Endodermal cell (in vitro differentiated cells): ENCODE measurements at regions not wholly inside any gene's neighbourhood (a gene's known extent, or its start where the extent isn't known, plus 50 kb on each side); places are given as distances from the start of the nearest gene placed in this dataset.

Experiments
- DNase-seq: peaks from one replicate; pipeline ENCODE4 v3.0.0-alpha.2; 2017
- H3K27ac ChIP-seq: 2 replicates; pipeline ENCODE4 v1.5.1; 2013; ENCODE audit warnings: mild to moderate bottlenecking, low read depth, low read length, moderate library complexity
- H3K27me3 ChIP-seq: 2 replicates; pipeline ENCODE4 v1.6.1; 2013; ENCODE audit warnings: mild to moderate bottlenecking, low read length, moderate library complexity; ENCODE audit not compliant: insufficient read depth, control insufficient read depth, poor library complexity, severe bottlenecking
- H3K36me3 ChIP-seq: 2 replicates; pipeline ENCODE4 v1.7.0; 2013; ENCODE audit warnings: mild to moderate bottlenecking, low read length, moderate library complexity; ENCODE audit not compliant: control insufficient read depth, insufficient read depth
- H3K4me1 ChIP-seq: one replicate; pipeline ENCODE4 v1.7.0; 2013; ENCODE audit warnings: low read length; ENCODE audit not compliant: control insufficient read depth, insufficient read depth
- H3K4me3 ChIP-seq: 2 replicates; pipeline ENCODE4 v1.5.1; 2013; ENCODE audit warnings: mild to moderate bottlenecking, low read length, moderate library complexity
- H3K9ac ChIP-seq: 2 replicates; pipeline ENCODE4 v1.6.1; 2013; ENCODE audit warnings: mild to moderate bottlenecking, low read length, moderate library complexity; ENCODE audit not compliant: poor library complexity, severe bottlenecking; ENCODE audit errors: extremely low read depth
- H3K9me3 ChIP-seq: 2 replicates; pipeline ENCODE4 v1.6.1; 2013; ENCODE audit warnings: mild to moderate bottlenecking, low read length, moderate library complexity; ENCODE audit not compliant: control insufficient read depth
- H3K27ac Mint-ChIP-seq: 2 replicates; pipeline ENCODE4 v1.8.0; 2020; ENCODE audit warnings: mixed read lengths
- H3K27me3 Mint-ChIP-seq: 2 replicates; pipeline ENCODE4 v1.8.0; 2021; ENCODE audit warnings: mild to moderate bottlenecking, mixed read lengths; ENCODE audit not compliant: insufficient read depth
- H3K36me3 Mint-ChIP-seq: 2 replicates; pipeline ENCODE4 v1.8.0; 2020; ENCODE audit warnings: low read depth, mixed read lengths
- H3K4me1 Mint-ChIP-seq: 2 replicates; pipeline ENCODE4 v1.8.0; 2020; ENCODE audit warnings: mixed read lengths
- H3K4me3 Mint-ChIP-seq: 2 replicates; pipeline ENCODE4 v1.8.0; 2020; ENCODE audit warnings: mild to moderate bottlenecking, moderate library complexity, mixed read lengths
- H3K9me3 Mint-ChIP-seq: 2 replicates; pipeline ENCODE4 v1.8.0; 2020; ENCODE audit warnings: mild to moderate bottlenecking, mixed read lengths
- CTCF ChIP-seq: fragments of 200-600 bp; sonication (generic); conservative IDR thresholded peaks from 2 replicates; pipeline ENCODE4 v1.5.0; 2021; ENCODE audit warnings: antibody characterized with exemption, mild to moderate bottlenecking
- WGBS, 2 experiments: methylation state at CpG; one replicate each; pipeline versions ENCODE4 v1.1.5 to v1.1.7; 2013; ENCODE audit warnings: missing lambda C conversion rate in 2 of 2, mixed read lengths in 1 of 2; ENCODE audit not compliant: insufficient coverage in 1 of 2, insufficient read length in 1 of 2; 5-methylcytosine and 5-hydroxymethylcytosine counted together

- no peak for DNase-seq
- Mint-ChIP-seq H3K27ac (no peak overlapping the region), H3K27me3 (no peaks in the 10 kb centered on the region), H3K4me3 (no peak overlapping the region), H3K36me3 (peaks cover 5% of the 10 kb centered on the region), H3K9me3 (peaks cover 10% of the 10 kb centered on the region), H3K4me1 (no peaks in the 10 kb centered on the region)
- Histone ChIP-seq H3K9ac (no peak overlapping the region), H3K36me3 (no peaks in the 10 kb centered on the region), H3K4me1 (peaks cover 3% of the 10 kb centered on the region), H3K9me3 (peaks cover 29% of the 10 kb centered on the region), H3K4me3 (peak overlapping the region; percentile 61), H3K27ac (no peak overlapping the region), H3K27me3 (no peaks in the 10 kb centered on the region)
- no peak for TF ChIP-seq CTCF
- no CpG with 5 or more reads among the region's 1 CpG for WGBS, 2 experiments
Measured at GRCh38 chr3:78086150-78086549, 1046.3 kb downstream of the ROBO2 start.

GRCh38 chr3:78087134-78087533, 1047.2 kb downstream of the ROBO2 start:
- Histone ChIP-seq H3K9me3 (peaks cover 29% of the 10 kb centered on the region), H3K9ac (no peak overlapping the region), H3K27me3 (no peaks in the 10 kb centered on the region), H3K36me3 (no peaks in the 10 kb centered on the region), H3K4me3 (no peak overlapping the region), H3K4me1 (peaks cover 3% of the 10 kb centered on the region), H3K27ac (no peak overlapping the region)
- H3K27ac Mint-ChIP-seq, result no peak overlapping the region
- TF ChIP-seq CTCF, result no peak
- 100% methylated on average over 1 of the region's 1 CpG for WGBS, 2 experiments
- H3K36me3 Mint-ChIP-seq, result peaks cover 8% of the 10 kb centered on the region
- no peaks in the 10 kb centered on the region for H3K27me3 Mint-ChIP-seq
- H3K4me3 Mint-ChIP-seq, result no peak overlapping the region
- H3K4me1 Mint-ChIP-seq, result no peaks in the 10 kb centered on the region
- DNase-seq, result no peak
- peaks cover 15% of the 10 kb centered on the region for H3K9me3 Mint-ChIP-seq

- peaks cover 29% of the 10 kb centered on the region for H3K9me3 ChIP-seq
- no peak overlapping the region for H3K27ac Mint-ChIP-seq
- H3K36me3 Mint-ChIP-seq, result peaks cover 8% of the 10 kb centered on the region
- H3K27ac ChIP-seq, result no peak overlapping the region
- no peak for TF ChIP-seq CTCF
- no peak for DNase-seq
- H3K27me3 Mint-ChIP-seq, result no peaks in the 10 kb centered on the region
- peaks cover 3% of the 10 kb centered on the region for H3K4me1 ChIP-seq
- no peaks in the 10 kb centered on the region for H3K27me3 ChIP-seq
- H3K9me3 Mint-ChIP-seq, result peaks cover 19% of the 10 kb centered on the region
- 92% methylated on average over 2 of the region's 2 CpGs; no CpG with 5 or more reads in 1 of the 2 experiments for WGBS, 2 experiments
- H3K9ac ChIP-seq, result no peak overlapping the region
- no peaks in the 10 kb centered on the region for H3K4me1 Mint-ChIP-seq
- H3K4me3 ChIP-seq, result no peak overlapping the region
- no peaks in the 10 kb centered on the region for H3K36me3 ChIP-seq
- H3K4me3 Mint-ChIP-seq, result no peak overlapping the region
Measured at GRCh38 chr3:78088006-78088405, 1048.1 kb downstream of the ROBO2 start.
